CD4-positive, alpha-beta T cell treated with Interleukin-6 at 100 ng/mL for 8 hours (primary cell): ENCODE measurements at regions not wholly inside any gene's neighbourhood (a gene's known extent, or its start where the extent isn't known, plus 50 kb on each side); places are given as distances from the start of the nearest gene placed in this dataset.
"Not testable (repeated sequence)": the region's sequence is repeated elsewhere in the genome, so short reads cannot be mapped to it uniquely, and the experiment has no call there.

Experiments
- DNase-seq: peaks from one replicate; pipeline ENCODE4 v3.0.0-alpha.2; 2020; ENCODE audit warnings: mixed read lengths, low spot score

DNA sequence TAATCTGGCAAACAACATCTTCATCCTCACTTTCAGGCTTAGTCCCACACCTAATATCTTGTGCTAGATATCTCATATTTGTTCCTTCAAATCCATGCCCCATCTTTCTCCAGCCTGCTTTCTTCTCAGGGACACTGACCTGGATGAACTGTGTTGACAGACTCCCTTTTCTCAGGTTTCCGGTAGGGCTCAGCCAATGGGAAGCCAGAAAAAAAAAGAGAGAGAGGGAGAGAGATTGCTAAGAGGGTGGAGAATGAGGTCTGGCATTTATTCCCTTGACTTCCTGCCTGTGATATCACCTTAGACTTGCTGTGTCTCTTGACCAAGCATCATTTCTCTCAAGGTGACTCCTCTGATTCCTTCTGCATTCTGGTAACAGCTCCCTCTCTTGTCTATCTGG is 145.6 kb upstream of the ABI3BP start:
- DNase-seq = no peak

DNA sequence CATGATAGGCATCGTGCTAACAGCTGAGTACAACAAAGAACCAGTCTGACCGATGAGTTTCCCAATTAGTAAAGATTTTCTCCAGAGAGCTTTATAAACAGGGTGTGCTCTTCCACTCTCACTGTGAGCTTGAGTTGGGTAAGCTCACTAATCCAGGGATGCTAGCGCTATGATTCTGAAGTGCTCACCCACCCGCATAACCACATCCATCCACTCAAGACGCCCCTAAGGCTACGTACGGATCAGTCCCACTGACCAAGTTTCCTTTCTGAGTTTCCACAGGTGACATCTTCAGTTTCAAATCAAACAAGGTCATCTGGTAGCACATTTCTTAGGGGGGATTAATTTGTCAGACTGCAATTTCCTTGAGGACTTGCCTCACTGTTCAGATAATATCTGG is 141.1 kb upstream of the ABI3BP start:
- DNase-seq = no peak

DNA sequence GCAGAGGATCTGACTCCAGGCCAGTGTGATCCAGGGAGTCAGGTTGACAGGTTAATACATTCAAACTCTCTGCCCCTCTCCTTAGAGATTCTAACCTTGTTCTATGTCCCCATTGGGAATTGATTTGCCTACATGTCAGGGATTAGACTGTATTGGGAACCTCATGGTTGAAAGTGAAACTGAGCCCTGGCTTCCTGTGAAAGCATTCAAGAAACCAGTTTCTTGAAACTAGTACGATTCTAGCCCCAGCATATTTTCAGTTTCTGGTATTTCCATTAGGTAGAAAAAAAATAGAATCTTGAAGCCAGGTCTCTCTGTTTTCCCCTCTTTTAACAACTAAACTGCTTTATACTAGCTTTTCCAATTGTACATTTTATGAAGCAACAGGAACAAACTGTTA is 140.4 kb upstream of the ABI3BP start:
- DNase-seq = no peak

DNA sequence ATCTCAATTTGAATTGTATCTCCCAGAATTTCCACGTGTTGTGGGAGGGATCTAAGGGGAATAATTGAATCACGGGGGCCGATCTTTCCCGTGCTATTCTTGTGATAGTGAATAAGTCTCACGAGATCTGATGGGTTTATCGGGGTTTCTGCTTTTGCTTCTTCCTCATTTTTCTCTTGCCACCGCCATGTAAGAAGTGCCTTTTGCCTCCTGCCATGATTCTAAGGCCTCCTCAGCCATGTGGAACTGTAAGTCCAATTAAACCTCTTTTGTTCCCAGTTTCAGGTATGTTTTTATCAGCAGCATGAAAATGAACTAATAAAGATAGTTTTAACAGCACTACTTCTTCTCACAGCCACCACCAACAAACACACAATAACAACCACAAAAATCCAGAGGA is 140.0 kb upstream of the ABI3BP start:
- DNase-seq = not testable (repeated sequence)

DNA sequence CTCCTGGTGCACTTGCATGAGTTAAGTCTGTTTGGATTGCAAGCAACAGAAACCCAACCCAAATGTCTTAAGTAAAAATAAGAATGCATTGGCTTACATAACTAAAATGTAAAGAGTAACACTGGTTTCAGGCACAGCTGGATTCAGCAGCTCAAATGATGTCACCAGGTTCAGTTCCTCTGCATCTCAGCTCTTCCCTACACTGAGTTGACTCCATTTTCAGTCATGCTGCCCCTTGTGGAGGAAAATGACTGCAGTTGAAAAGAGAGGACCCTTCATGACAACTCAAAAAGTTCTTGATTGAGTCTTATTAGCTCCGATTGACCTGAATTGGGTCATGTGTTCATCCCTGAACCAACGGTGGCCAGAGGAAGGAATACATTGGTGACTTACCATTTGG is 138.5 kb upstream of the ABI3BP start:
- no peak for DNase-seq

DNA sequence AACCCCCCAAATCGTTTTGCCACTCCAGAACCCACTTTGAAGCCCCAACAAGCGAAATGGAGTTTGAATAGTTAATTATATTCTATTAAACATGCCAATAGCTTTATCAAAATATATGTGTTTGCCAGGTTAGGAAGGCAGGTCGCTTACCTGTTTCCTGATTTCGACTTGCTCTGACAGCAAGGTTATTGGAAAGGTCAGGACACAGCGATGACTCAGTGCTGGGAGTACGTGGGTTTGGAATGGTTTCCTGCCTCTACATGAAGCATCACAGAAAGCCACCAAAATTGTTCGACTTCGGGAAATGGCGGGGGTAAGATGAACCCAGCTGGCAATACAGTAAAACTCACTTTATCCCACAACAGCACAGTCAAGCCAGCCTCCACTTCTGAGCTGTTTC is 135.6 kb upstream of the ABI3BP start:
- no peak for DNase-seq

DNA sequence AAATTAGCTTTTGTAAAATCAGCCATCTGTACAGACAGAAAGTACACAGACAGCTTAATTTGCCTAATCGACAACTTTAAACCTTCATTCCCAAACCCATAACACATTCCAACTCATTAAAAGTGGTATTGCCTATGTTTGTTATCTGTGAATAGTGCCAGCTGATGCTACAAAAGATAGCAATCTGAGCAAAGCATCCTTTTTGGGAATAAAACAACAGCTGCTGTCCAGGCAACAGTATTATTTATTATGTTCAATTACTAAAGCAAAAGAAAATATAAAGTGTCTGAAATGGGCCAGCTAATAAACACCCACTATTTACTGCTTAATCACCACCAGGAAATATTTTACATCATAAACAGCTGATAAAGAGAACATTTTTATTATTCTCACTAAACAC is 134.8 kb upstream of the ABI3BP start:
- DNase-seq = no peak

DNA sequence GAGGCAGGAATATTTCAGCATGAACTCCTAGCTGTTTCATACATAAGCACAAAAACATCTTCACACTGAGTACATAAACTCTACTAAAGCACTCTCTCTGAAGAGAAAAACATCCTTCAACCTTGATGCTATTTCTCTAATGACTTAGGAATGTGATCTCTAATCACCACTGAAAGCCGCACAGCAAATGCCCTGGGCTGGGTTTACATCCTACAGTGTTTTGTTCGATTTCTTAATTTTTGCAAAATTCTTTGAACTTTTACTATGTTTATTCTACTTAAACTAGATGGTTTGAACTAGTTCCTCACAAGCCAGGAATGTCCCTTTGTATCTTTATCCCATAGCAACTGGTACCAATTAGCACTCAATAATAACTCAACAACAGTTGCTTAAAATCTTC is 130.9 kb upstream of the ABI3BP start:
- no peak for DNase-seq

DNA sequence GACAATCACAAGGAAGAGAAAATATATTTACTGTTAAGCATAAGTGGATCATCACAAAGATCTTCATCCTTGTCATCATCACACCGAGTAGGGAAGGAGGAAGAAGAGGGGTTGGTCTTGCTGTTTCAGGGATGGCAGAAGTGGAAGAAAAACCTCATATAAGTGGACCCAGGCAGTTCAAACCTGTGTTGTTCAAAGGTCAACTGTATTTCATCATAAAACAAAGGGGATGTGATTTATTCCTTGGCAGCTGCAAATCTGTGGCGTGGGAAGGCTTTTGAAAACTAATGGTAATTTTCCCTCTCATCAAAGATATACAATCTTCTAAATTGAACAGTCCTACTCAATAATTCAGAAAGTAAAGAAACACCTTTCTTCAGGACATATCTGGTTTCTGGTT is 129.9 kb upstream of the ABI3BP start:
- no peak for DNase-seq

DNA sequence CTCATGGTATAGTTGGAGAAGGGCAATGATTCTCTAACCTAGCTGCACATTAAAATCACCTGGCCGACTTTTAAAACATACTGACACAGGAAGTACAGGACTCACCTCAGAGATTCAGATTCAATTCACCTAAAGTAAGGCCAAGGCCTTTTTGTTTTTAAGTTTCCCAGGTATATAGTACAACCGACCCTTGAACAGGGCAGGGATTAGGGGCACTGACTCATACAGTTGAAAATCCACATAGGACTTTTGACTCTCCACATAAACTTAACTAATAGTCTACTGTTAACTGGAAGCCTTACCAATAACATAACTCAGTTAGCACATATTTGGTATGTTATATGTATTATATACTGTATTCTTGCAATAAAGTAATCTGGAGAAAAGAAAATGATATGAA is 129.5 kb upstream of the ABI3BP start:
- DNase-seq = no peak

DNA sequence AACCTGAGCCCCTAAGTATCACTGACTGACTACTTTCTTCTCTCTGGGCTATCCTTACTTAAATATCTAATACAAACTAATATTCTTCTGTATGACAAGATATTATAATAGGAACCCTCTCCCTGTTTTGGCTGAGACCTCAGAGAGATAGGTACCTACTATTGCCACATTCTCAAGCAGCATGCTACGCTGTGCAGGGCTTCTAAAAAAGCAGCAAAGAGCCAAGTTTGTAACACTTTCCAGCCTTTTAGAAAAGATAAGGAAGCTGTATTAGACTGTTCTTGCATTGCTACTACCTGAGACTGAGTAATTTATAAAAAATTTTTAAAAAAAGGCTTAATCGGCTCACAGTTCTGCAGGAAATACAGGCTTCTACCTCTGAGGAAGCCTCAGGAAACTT is 126.8 kb upstream of the ABI3BP start:
- DNase-seq = no peak

DNA sequence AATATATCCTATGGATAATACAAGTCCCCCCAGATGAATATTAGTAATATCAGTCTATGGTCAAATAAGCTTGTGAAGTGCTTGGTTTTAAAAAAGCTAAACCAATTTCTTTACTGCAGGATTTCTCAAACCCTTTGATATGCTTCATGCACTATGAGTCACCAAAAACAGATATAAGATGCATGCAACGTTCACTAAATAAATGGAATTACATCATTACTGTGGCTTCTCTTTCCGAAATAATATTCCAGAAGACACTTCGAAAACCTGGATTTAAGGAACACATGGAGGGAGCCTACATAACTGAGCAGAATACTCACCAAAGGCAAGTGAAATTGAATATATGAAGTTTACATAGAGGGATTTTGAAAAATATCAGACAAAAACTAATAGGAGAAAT is 126.3 kb upstream of the ABI3BP start:
- no peak for DNase-seq

DNA sequence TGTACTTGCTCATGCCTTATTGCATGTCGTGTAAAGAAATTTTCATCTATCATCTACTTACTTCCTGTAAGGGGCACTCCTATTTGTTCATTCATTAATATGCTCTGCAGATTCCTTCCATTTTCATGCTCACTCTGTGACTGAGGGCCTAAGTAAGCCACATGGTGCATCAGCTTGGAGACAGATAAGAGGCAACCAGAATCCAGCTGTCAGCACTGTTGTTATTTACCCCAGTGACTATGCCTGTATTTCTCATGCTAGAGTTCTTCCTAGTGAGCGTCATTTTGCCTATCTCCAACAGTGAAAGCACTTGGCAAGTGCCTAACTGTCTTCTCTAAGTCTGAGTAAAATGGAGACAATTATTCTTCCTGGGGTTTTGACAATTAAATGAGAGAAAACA is 124.8 kb upstream of the ABI3BP start:
- no peak for DNase-seq

DNA sequence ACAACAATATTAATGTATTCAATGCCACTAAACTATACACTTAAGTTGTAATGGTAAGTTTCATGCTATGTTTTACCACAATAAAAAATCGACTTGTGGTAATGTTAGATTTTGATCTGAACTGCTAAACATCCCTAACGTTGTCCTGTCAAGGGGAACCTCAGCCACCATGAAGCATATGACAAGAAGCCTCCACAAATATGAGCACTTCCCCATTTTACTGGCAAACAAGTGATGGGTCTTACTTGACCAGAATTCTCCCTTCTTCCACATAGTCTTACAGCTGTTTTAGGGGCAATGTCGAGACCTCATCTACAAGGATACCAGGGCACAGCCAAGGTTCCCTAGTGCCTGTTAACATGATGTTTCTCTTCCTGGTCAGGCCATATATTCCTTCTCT is 124.2 kb upstream of the ABI3BP start:
- no peak for DNase-seq

DNA sequence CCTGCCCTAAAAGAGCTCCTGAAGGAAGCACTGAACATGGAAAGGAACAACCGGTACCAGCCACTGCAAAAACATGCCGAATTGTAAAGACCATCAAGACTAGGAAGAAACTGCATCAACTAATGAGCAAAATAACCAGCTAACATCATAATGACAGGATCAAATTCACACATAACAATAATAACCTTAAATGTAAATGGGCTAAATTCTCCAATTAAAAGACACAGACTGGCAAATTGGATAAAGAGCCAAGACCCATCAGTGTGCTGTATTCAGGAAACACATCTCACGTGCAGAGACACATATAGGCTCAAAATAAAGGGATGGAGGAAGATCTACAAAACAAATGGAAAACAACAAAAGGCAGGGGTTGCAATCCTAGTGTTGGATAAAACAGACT is 117.1 kb upstream of the ABI3BP start:
- not testable (repeated sequence) for DNase-seq

DNA sequence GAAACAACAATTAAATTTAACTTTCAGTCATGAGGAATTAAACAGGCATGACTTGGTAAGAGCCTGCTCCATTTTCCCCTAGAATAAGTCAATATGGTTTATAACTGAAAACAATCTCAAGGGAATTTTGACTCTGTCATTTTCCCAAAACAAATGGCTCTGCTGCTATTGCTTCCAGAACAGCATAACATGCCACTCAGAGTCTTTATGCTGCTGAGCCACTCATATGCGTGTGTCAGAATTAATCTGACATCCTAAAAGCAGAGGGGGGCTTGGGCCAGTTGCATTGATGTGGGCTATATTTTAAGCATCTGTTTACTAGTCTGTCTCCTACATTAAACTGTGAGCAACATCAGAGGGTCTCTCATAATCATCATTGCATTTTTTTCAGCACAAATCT is 111.1 kb upstream of the ABI3BP start:
- DNase-seq = no peak

DNA sequence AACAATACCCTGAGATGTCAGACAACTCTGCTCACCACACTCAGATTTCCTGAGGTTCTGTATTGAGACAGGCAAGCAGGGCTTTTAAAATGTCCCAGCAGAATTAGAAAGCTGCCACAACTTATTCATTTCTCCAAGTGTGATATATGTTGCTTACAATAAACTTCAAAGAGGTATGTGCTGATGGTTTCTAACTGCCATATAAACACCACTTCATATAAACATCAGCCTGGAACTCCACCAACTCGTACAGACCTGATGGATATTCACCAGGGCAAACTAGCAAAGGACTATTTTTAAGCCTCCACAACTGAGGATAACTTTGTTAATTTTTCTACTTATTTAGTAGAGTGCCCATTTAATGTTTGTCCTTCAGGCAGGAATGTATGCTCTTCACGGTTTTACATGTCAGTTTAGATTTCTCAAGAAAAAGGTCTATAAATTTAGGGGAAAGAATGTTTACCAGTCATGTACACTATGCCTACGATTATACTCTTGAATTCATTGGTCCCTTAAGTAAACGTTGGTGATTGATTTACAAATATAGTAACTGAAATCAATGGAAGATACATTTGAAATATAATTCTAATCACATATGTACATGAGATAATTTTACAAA is 109.6 kb upstream of the ABI3BP start:
- DNase-seq = no peak

DNA sequence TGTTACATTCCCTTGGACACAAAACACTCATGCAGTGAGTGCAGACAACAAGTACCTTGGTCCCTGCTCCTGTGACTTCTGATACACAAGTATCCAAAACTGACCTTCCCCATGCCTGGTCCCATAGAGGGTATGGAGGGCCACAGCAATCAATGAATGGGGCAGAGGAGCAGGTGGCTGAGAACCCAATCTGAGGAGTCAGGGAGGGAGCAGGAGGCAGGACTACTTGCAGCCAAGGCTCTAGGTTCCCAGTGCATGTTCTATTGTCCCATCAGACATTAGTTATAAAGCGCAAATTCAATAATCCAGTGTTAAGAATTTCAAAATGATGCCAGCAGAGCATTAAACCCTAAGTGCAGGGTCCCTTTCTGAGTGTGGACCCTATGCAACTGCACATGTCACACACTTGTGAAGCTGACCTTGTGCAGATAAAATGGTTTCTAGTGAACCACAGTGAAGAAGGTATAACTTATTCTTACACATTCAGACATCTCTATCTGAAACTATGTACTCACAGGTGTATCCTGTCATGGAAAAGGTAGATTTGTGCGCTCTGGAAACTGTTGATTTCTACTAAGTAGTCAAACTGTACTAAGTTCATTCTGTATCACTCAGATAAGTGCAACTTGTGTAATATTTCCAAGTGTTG is 107.3 kb upstream of the ABI3BP start:
- DNase-seq = no peak

DNA sequence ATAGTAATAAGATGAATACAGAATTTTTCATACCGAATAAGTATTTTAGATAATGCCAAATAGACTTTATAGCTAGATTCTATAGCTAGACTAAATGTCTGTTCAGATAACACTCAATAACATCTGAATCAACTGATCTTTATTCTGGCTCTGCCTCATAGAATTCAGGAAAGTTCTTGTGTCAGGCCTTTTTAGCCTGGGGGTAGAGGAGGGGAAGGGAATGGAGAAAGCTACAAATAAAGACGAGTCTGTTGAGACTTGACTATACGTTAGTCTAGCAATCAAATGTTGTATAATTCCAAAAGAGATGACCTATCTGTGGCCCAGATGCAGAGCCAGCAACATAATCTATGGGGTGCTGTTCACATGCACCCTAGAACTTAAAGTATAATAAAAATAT is 106.6 kb upstream of the ABI3BP start:
- DNase-seq = no peak

DNA sequence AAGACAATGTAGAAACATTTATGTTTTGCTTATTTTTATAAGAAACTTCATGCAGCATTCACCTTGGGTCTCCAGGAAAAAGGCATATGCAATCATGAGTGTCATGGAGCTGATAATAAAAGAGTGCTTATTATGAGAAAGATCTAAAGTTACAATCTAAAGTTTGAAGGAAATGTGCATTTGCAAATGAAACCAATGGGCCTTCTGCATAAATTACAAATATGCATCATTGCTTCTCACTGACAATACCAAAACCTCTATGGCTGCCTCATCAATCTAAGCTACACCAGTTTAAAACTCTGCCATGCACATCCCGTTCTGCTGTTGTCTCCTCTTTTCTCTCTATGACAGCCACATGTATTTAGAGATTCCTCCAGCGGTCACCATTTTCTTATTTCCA is 103.2 kb upstream of the ABI3BP start:
- DNase-seq = no peak

DNA sequence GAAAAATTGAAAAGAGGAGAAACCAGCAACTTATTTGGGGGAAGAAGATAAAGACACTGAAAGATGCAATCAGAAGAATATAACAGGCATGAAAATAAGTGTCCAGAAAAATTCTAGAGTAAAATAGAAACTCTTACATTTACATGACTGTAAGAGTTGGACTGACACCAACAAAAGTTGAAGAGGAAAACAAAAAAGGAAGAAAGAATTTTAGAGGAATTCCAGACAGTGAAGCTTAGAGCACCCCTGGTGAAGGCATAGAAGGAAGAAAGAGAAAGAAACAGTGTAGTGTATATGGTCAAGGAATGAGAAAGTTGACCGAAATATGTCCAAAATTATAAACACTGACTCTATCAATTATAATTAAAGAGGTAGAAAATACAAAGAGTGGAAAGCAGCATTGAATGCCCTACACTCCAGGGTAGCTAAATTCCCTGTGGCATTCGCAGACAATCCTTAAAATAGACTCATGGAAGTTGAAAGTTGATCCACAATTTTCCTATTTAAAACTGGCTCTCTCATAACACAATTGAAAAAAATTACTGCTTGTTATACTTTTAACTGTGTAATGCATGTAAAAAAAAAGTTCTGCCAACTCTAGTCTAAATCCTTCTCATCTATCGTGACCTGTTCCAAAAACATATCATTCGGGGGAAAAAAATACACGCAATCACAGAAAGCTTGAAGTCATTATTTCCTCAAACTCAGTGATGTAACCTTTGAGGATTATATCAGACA is 102.6 kb upstream of the ABI3BP start:
- no peak for DNase-seq

DNA sequence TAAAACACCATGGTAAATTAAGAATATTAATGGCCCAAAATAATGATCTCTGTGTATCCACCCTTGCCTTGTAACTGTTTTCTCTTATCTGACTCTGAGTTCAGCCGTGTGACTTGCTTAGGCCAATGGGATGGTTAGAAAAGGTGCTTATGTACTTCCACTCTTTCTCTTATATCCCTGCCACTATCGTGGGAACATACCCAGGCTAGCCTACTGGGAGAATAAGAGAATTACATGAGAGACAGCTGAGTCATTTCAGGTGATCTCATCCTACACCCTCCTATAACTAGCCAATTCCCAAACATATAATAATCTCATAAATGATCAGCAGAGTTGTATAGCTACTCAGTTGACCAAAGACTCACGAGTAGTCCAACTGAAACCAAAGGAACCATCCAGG is 98.3 kb upstream of the ABI3BP start:
- no peak for DNase-seq

DNA sequence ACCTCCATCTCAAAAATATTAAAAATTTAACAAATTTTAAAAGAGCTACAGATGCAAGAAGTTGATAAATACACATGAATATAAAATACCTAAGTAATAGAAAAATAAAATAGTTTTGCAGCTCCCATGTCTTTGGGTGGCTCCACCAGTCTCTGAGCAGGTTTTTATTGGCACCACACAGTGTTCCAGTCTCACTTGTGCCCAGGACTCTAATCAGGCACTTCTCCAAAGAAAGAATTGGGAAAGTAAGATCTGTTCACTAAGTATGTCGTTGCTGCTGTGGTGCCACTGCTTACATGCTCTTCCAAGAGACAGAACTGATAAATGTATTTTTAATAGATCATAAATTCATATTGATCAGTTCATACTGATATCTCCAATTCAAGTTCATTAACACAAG is 92.5 kb upstream of the ABI3BP start:
- DNase-seq = no peak

DNA sequence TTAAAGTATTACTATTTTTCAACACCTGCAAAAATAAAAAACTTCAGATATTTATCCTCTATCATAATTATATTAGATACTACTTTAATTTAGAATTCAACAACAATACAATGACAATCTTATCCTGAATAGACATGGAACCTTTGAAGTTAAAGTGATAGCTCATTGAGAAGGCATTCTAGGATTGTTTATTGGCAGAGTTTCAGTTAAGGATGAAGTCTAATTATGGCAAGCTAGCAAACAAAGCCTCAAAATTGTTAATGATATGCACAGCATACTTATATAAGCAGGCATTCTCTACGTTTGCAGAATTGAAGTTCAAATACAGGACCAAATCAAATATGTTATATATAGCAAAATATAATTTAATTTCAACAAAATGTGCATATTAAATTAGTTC is 91.2 kb upstream of the ABI3BP start:
- no peak for DNase-seq
